HEK293T (cell line): ENCODE measurements at regions not wholly inside any gene's neighbourhood (a gene's known extent, or its start where the extent isn't known, plus 50 kb on each side); places are given as distances from the start of the nearest gene placed in this dataset.

Experiments used
- CTCF ChIA-PET: fragments of 350-600 bp; formaldehyde crosslinking; extraction: SDS; loops from one replicate; lab custom pipeline; 2021; ENCODE audit warnings: antibody characterized with exemption, inconsistent platforms; lab: Yijun Ruan, JAX
- POLR2A ChIA-PET: fragments of 350-600 bp; formaldehyde crosslinking; extraction: SDS; loops from one replicate; lab custom pipeline; 2020; ENCODE audit warnings: antibody characterized with exemption, inconsistent platforms; lab: Yijun Ruan, JAX
- DNase-seq: peaks from one replicate; pipeline ENCODE4 v3.0.0; 2012; ENCODE audit warnings: mixed read lengths; ENCODE audit errors: extremely low spot score
- ARNT ChIP-seq: fragments of 450-650 bp; IDR thresholded peaks from 2 replicates; pipeline ENCODE4 v1.6.1; 2017; ENCODE audit warnings: mild to moderate bottlenecking
- BHLHE40 ChIP-seq: fragments of 450-650 bp; IDR thresholded peaks from 2 replicates; pipeline ENCODE4 v1.6.1; 2016; ENCODE audit warnings: mild to moderate bottlenecking, moderate library complexity, borderline replicate concordance
- CTBP1 ChIP-seq: fragments of 450-650 bp; IDR thresholded peaks from 2 replicates; pipeline ENCODE4 v1.6.1; 2016; ENCODE audit warnings: borderline replicate concordance
- ELF4 ChIP-seq: fragments of 450-650 bp; IDR thresholded peaks from 2 replicates; pipeline ENCODE4 v1.6.1; 2017; ENCODE audit warnings: antibody characterized with exemption
- FOXA1 ChIP-seq: fragments of 450-650 bp; IDR thresholded peaks from 2 replicates; pipeline ENCODE4 v1.6.1; 2016; ENCODE audit warnings: mild to moderate bottlenecking
- FOXK2 ChIP-seq: fragments of 450-650 bp; IDR thresholded peaks from 2 replicates; pipeline ENCODE4 v1.6.1; 2016; ENCODE audit warnings: mild to moderate bottlenecking
- FOXM1 ChIP-seq: fragments of 450-650 bp; IDR thresholded peaks from 2 replicates; pipeline ENCODE4 v1.6.1; 2017; ENCODE audit warnings: mild to moderate bottlenecking, borderline replicate concordance
- HDGF ChIP-seq: fragments of 450-650 bp; IDR thresholded peaks from 2 replicates; pipeline ENCODE4 v1.6.1; 2017; ENCODE audit warnings: antibody characterized with exemption, borderline replicate concordance
- L3MBTL2 ChIP-seq: fragments of 450-650 bp; conservative IDR thresholded peaks from 2 replicates; pipeline ENCODE4 v1.6.1; 2016; ENCODE audit warnings: mild to moderate bottlenecking
- LEF1 ChIP-seq: fragments of 450-650 bp; IDR thresholded peaks from 2 replicates; pipeline ENCODE4 v1.6.1; 2017; ENCODE audit warnings: mild to moderate bottlenecking, borderline replicate concordance
- NFRKB ChIP-seq: fragments of 450-650 bp; IDR thresholded peaks from 2 replicates; pipeline ENCODE4 v1.6.1; 2016; ENCODE audit warnings: mild to moderate bottlenecking, moderate library complexity
- PKNOX1 ChIP-seq: fragments of 450-650 bp; IDR thresholded peaks from 2 replicates; pipeline ENCODE4 v1.6.1; 2016
- SP1 ChIP-seq: fragments of 450-650 bp; IDR thresholded peaks from 2 replicates; pipeline ENCODE4 v1.6.1; 2017
- SUZ12 ChIP-seq: fragments of 450-650 bp; IDR thresholded peaks from 2 replicates; pipeline ENCODE4 v1.6.1; 2016; ENCODE audit warnings: mild to moderate bottlenecking
- TARDBP ChIP-seq: fragments of 450-650 bp; IDR thresholded peaks from 2 replicates; pipeline ENCODE4 v1.6.1; 2016
- ZNF384 ChIP-seq: fragments of 450-650 bp; IDR thresholded peaks from 2 replicates; pipeline ENCODE4 v1.6.1; 2016

DNA sequence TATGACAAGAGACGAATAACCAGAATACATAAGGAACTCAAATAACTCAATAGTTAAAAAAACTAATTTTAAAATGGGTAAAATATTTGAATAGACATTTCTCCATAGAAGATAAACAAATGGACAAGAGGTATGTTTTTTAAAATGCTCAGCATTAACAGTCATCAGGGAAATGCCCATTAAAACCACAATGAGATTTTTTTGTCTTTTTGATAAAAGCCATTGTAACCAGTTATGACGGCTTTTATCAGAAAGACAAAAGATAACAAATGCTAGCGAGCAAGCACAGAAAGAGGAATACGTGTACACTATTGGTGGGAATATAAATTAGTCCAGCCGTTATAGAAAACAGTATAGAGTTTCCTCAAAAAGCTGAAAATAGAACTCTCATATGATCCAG lies 388.2 kb upstream of the INTU start:
- TF ChIP-seq ELF4: no peak
- POLR2A ChIA-PET: no interaction called here
- CTCF ChIA-PET: no interaction called here
- no peak for DNase-seq

- DNase-seq: no peak
- CTCF ChIA-PET: no interaction called here
- POLR2A ChIA-PET: no interaction called here
- TF ChIP-seq SP1 (no peak), BHLHE40 (no peak), SUZ12 (no peak), ELF4 (no peak), L3MBTL2 (no peak), FOXK2 (no peak), LEF1 (no peak), ARNT (no peak), HDGF (no peak), FOXM1 (no peak)
These were observed 385.5 kb upstream of the INTU start for GRCh38 chr4:127246963-127247952.

DNA sequence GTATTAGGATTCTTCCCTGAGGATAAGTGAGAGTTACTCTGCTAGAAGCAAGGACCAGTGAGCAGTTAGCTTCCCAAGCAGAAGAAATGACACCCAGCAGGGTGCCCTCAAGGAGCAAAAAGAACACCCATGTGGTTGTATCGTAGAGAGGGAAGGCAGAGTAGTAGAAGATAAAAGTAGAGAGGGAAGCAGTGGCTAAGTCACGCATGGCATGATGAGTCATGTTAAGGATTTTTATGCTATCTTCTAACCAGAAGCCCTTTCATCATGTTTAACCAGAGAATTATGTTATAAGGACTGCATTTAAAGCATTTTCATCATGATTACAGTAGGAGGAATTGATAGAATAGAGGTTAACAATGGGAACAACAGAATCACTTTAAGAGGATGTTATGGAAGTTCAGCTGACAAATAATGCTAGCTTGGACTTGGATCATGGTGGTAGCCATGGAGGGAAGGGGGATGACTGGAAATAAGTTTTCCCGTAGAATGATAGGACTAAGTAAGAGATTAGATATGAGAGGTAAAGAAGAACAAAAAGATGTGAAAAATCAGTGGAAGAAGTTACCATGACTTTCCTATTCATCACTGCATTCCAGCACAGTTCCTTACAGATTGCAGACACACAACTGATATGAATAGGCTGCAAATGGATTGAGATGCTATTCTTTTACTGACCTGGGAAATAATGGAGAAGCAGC lies 383.5 kb upstream of the INTU start:
- POLR2A ChIA-PET: no interaction called here
- no peak for DNase-seq
- CTCF ChIA-PET: no interaction called here
- TF ChIP-seq BHLHE40 (no peak), ARNT (no peak), FOXK2 (no peak), ELF4 (no peak)

- POLR2A ChIA-PET: no interaction called here
- TF ChIP-seq ZNF384: no peak
- TF ChIP-seq NFRKB: no peak
- no peak for TF ChIP-seq LEF1
- TF ChIP-seq SUZ12: no peak
- no peak for TF ChIP-seq CTBP1
- TF ChIP-seq L3MBTL2: no peak
- no peak for TF ChIP-seq ARNT
- no peak for TF ChIP-seq SP1
- TF ChIP-seq TARDBP: no peak
- TF ChIP-seq FOXA1: no peak
- DNase-seq: no peak
- CTCF ChIA-PET: no interaction called here
These were observed 383.0 kb upstream of the INTU start for GRCh38 chr4:127249767-127250108.

DNA sequence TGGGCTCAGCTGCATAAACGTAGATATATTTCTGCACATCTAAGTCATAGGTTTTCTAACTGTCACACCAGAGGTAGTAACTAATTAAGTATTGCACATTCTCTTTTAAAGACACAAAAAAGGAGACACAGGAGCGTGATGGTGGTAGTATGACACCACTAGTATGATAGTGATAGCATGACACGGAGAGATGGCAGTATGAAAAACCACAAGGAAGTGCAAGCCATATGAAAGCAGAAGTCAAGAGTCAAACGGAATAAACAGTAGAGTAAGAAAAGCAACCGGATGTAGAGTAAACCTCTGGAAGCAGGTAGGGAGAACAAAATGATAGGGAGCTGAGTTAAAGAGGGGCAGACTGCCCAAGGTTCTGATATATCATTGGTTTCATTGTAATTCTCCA lies 382.2 kb upstream of the INTU start:
- DNase-seq: no peak
- no peak for TF ChIP-seq CTBP1
- POLR2A ChIA-PET: no interaction called here
- CTCF ChIA-PET: no interaction called here

DNA sequence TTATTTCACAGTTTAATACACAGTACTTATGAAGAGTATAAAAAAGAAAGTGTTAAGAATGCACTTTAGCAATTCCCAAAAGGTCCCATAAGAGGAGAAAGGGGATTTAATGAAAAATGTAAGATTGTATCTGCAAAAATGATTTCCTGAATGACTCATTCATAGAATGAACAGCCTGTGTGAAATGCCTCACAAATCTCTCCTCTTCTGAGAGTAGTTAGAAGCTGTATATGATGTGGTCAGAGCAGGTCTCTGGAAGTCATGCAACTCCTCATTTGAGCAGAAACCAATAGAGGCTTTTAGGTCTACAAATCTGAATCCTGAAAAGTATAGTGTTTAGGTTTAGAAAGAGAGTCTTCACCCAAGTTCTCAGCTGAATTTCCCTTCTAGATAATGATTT lies 381.3 kb upstream of the INTU start:
- POLR2A ChIA-PET: no interaction called here
- no peak for DNase-seq
- TF ChIP-seq CTBP1 (no peak), FOXK2 (no peak), PKNOX1 (no peak), ELF4 (no peak), SP1 (no peak), FOXM1 (no peak), L3MBTL2 (no peak), NFRKB (no peak), TARDBP (no peak), HDGF (no peak)
- CTCF ChIA-PET: no interaction called here

DNA sequence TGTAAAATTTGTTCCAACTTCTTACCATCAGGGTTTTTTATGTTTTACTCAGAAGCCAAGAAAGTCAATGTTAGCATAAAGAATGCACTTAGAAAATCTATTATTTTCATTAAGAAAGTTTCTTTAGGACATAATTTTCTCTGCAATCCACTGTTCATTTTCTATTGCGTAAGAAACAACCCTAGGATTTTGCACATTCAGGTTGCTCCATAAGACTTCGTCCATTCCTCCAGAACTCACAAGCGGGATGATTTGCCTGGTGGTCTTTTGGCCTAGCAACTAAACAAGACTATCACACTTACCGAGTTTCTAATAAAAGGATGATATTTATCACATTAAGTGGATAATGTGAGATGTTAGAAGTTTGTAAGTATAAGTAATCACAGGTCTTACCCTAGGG lies 376.3 kb upstream of the INTU start:
- no peak for TF ChIP-seq LEF1
- CTCF ChIA-PET: no interaction called here
- DNase-seq: no peak
- POLR2A ChIA-PET: no interaction called here

GRCh38 chr4:127261476-127261875 lies 371.3 kb upstream of the INTU start:
- no peak for DNase-seq

More at GRCh38 chr4:127261476-127261875, 371.3 kb upstream of the INTU start:
- POLR2A ChIA-PET: no interaction called here
- CTCF ChIA-PET: no interaction called here
- TF ChIP-seq FOXK2: no peak
- TF ChIP-seq HDGF: no peak
- no peak for TF ChIP-seq NFRKB
- no peak for TF ChIP-seq SUZ12
- no peak for TF ChIP-seq ZNF384
- TF ChIP-seq ELF4: no peak
- no peak for TF ChIP-seq ARNT
- no peak for TF ChIP-seq CTBP1
